ENCODE measurements at regions not wholly inside any gene's neighbourhood (a gene's known extent, or its start where the extent isn't known, plus 50 kb on each side); places are given as distances from the start of the nearest gene placed in this dataset.
A peak's percentile ranks its signal among the peaks of the same experiment; 100 is the strongest.
"Not testable (repeated sequence)": the region's sequence is repeated elsewhere in the genome, so short reads cannot be mapped to it uniquely, and the experiment has no call there.

DNA sequence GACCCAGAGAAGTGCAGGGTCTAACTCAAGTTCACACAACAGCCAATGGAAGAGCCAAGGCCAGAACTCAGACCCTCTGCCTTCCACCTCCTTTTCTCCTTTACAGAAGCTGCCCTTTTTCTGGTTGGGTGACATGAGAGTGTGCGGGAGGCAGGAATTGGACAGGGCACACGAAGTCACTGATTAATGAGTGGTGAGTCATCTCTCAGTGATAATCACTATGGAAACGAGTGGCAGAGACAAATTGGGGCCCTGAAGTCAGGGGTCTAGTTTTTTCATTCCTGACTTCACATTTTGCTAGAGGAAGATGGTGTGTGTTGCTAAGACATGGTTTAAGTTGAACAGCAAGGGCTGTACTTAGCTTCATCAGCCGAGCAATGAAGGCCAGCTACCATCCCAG lies 312.7 kb upstream of the CCL2 start:
- no peak for DNase-seq (ENCODE audit: low read depth in 2 of 2)

DNA sequence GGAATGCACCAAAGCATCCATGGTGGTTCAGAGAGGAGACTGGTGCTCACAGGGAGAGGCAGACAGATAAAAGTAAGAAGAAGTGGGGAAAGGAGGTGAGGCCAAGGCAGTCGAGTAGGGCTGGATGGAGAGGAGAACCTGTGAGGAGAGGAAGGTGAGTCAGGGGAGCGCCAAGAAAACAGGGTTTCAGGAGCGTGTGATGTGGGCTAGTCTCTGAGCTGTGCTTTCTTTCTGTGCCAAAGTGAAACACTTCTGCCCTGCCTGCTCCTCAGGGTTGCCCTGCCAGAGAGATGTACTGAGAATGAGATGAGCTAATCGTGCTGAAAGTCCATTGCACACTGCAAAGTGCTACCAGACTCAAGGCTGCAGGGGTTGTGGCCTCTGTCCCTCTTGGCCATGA lies 310.7 kb upstream of the CCL2 start:
- no peak for DNase-seq (ENCODE audit: low read depth in 2 of 2)

DNA sequence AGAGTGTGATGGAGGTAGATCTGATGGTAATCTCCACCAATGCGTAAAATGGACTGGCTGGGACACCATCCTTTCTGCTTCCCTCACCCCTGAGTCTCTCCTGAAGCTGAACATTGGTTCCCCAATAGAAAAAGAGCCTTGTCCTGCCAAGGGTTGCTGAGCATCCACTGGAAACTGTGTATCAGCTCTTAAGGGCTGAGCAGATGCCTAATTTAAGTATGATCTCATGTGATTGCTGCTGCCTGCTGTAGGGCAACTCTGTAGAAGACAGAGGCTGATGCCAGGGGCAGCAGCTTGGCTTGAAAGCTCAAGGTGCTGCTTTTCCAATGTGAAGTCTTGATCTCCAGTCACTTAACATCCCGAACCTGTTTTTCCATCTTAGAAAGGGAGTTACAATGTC lies 310.3 kb upstream of the CCL2 start:
- DNase-seq (ENCODE audit: low read depth in 2 of 2), result no peak

DNA sequence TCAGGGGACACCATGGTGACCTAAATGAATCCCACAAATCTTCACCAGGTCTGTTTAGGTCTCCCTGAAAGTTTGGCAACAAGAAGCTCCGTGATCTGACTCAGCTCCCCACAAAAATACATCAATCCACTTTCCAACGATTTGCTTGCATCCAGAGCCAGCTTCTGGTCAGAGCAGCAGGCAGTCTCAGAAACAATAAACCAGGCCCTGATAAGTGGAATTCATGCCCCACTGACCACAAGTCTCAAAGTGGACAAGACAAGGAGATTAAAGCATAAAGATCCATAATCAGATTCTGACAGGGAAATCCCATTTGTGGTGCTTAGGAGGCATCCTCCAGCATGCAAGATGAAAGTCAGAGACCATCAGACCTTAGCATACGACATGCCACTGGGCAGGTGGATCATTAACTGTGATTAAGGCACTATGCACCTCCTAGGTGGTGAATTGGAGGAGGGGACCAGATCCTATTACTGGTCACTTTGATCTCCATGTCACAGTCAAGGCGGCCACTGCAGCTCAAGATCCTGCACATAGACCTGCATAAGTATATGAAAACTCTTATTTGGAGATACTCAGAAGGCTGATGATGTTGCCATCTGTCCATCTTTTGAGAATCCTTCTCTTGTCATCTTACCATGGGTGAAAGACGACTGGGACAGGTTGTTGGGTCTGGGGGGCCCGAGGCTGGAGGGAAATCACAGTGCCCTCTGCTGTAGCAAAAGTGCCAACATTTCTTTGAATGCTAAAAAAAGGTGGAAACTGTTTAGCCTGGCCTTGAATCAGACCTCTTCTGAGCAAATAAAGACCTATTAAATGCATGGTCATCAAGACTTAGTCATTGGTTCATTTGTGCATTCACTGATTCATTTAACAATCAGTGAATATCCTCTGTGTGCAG lies 309.2 kb upstream of the CCL2 start:
- no peak for DNase-seq (ENCODE audit: low read depth in 2 of 2)

DNA sequence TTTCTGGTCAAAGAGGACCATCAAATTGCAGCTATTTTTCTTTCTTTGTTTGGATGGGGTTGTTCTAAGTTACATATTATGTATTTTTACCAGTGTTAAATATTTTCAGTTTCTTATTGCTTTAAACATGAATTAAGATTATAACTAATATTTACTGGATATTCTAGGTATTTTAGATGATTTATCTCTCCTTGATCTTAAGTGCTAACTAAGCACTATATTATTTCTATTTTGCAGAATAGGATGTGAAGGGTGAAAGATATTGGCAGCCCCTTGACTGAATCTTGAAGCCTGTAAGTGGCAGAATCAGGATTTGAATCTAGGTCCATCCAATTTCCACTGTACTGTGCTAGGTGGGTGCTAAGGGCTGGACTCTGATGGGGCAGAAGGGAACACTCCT lies 307.3 kb upstream of the CCL2 start:
- no peak for DNase-seq (ENCODE audit: low read depth in 2 of 2)

DNA sequence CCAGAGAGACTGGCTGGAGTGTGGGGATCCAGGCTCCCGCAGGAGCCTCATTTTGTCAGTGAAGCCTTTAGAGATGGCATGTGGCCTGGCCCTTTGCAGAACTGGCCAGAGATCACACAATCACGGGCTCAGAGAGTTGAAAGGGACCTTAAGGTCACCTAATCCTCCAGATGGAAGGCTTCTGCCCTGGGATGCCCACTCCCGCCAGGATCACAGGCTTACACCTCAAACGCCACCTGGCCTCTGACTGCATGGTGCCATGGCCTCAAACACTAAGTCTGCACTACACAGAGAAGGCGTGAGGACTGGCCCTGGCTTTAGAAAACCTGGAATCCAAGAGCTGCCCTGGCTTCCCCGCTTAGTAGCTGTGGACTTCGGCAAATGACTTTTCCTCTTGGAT lies 306.8 kb upstream of the CCL2 start:
- no peak for DNase-seq (ENCODE audit: low read depth in 2 of 2)

DNA sequence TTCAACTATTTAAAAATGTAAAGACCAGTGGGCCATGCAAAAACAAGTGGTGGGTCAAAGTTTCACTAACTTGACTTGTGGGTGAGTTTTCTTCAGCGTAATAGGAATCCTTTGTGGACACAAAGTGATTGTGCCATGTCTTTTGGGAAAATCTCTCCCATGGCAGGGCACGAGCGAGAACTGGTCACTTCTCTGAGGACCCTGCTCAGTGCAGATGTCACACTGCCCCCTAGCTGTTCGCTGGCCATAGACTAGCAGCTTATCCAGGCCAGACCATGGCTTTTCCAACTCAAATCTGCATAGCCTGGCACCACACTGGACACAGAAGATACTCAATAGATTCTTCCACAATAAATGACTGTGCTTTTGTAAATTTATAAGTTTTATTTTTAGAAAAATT lies 306.0 kb upstream of the CCL2 start:
- DNase-seq (ENCODE audit: low read depth in 2 of 2), result no peak

DNA sequence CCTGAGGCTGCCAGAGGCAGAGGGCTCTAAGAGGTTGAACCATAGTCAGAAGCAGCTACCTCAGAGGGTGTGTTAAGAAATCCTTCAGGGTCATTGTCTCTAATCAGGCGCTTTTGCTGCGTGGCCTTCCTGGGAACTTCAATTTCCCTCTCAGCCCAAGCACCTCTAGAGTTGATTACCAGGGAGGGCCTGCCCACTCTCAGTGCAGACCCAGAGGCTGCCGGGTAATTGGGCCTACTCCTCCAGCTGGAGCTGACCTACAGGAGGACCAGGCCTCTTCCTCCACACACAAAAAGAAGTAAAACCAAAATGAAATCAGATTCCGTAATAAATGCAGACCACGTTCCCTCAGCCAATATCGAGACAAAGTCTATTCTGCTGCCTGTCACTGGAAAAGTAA lies 305.0 kb upstream of the CCL2 start:
- DNase-seq (ENCODE audit: low read depth in 2 of 2), result no peak

DNA sequence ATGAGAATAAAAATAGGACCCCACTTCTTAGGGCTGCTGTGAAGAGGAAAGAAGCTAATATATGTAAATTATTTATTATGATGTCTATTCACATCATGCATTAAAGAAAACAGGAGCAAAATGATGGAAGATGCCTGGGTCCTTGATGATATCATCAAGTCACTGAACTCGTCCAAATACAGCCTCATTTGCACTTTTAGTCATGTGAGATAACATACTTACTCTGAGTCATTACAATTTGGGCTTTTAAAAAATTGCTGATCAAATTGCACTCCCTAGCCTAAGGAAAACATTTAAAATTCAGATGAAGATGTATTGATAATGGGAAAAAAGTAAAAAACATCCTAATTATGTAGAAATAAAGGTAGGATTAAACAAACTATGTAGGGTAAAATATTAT lies 302.7 kb upstream of the CCL2 start:
- DNase-seq (ENCODE audit: low read depth in 2 of 2), result no peak

DNA sequence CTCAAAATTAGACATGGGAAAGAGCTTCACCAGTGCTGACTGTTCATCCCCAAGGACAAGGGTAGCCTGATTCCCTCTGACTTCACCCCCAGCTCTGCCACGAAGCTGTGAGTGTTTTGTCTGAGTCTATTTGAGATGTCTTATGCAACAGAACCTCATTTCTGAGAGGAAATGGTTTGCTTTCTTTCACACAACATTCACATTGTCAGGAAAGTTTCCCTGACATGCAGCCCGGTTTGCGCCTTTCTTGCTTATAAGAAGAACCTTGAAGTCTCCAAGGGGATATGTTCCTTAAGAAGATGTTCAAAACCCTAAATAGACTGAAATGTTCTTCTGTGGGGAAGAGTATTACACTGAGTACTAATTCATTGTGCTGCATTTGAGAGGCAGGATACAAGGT lies 300.5 kb upstream of the CCL2 start:
- DNase-seq (ENCODE audit: low read depth in 2 of 2), result no peak

DNA sequence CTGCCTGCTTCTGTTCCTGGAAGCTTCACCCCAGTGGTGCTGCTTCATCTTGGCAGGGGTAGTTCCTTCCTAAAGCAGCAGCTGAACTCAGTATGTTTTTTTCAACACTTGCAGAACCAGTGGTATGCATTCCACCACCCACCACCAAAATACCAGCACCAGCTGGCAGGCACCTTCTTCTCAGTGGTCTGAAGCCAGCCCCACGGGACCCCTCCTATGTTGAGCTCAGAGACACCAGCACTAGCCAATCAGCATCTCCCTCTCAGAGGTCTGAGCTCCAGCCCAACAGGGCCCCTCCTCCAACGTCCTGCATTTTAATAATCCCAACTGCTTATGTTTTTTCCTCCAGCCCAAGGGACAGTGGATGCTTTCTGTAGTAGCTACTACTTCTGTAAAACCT lies 299.6 kb upstream of the CCL2 start:
- no peak for DNase-seq (ENCODE audit: low read depth in 2 of 2)

DNA sequence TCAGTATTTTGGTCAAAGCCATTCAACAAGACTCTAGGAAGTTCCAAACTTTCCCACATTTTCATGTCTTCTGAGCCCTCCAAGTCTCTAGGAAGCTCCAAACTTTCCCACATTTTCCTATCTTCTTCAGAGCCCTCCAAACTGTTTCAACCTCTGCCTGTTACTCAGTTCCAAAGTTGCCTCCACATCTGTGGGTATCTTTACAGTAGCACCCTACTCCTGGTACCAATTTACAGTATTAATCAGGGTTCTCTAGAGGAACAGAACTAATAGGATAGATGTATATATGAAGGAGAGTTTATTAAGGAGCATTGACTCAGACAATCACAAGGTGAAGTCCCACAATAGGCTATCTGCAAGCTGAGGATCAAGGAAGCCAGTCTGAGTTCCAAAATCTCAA lies 296.0 kb upstream of the CCL2 start:
- DNase-seq (ENCODE audit: low read depth in 2 of 2), result not testable (repeated sequence)

DNA sequence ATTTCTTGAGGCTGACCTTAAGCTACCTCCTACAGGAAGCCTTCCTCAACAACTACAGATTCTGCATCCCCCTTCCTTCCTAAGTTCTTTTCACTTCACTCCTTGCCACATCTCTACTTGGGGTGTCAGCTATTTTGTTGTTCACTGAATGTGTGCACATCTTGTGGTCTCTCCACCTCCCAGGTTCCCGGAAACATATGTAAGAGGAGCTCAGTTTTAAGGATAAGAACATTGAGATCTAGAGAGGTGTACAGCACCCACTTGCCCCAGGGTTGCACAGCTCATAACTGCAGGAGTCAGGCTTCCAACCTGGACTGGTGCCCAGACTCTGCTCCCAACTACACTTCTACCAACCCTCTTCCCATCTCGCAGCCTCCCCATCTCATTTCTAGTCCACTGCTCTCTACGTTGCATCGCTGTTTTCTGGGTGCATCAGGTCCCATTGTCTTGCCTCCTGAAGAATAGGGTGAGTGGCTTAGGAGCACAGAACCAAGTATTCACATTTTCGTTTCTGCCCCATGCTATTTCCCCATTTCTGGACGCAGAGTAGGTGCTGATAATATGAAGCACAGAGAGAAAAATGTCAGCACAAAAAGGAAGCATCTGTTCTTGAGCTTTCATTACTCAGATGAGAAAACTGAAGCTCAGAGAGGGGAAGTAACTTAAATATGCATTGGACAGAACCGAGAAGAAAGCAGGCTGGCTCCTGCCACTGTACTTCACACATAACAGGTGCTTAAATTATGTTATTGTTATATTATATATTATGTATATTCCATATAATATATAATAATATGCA lies 292.0 kb upstream of the CCL2 start:
- no peak for DNase-seq (ENCODE audit: low read depth in 2 of 2)

DNA sequence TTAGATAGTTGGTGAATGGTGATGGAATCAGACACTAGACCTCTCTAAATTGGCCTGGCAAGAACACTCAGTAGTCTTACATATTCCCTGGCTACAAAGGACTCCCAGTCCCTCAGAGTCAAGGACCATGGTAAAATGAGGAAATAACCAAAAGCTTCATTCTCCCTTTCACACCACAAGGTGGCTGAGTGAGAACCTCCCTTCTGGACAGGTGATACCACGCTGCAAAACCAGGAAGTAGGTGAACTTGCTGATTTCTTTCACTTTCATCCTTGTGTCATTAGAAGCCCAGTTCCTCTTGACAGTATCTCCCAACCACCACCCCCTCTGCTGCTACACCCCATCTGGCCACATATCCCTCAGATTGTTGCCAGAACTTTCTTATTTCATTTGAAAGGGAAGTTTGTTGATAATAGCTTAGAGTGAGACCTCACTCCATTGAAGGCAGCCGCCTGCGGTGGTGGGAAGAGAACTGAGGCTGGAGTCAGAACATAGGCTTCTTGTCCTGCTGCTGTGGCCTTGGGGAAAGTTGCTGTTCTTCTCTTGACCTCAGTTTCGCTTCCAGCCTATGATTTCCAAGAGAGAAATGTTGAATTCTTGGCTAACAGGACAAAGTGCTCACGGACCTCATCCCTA lies 290.6 kb upstream of the CCL2 start:
- no peak for DNase-seq (ENCODE audit: low read depth in 2 of 2)

DNA sequence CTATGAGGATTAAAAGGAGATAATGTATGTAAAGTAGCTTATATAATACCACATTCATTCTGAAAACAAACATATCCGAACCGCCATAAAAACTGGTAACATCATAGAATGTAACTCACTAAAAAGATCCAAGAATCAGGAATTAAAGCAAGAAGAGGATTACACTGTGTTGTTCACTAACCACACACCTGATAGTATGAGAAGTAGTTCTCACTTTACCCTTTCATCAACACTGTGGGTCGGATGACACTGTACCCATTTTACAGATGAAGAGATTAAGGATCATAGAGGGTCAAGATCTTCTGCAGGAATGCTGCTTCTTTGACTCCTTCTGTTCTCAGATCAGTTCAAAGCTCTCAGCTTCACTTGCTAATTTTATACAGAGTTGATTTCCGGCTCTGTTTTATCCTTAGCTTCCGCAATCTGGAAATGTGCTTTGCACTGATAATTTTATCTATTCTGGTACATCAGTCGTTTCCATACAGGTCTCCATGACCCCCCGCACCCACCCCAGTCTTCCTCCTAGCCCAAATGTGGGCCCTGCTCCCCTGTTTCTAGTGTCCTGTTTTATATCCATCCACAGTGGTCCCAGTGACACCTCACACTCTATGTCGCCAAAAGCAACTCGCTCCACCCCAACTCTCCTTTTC lies 288.6 kb upstream of the CCL2 start:
- DNase-seq (ENCODE audit: low read depth in 2 of 2), result no peak

DNA sequence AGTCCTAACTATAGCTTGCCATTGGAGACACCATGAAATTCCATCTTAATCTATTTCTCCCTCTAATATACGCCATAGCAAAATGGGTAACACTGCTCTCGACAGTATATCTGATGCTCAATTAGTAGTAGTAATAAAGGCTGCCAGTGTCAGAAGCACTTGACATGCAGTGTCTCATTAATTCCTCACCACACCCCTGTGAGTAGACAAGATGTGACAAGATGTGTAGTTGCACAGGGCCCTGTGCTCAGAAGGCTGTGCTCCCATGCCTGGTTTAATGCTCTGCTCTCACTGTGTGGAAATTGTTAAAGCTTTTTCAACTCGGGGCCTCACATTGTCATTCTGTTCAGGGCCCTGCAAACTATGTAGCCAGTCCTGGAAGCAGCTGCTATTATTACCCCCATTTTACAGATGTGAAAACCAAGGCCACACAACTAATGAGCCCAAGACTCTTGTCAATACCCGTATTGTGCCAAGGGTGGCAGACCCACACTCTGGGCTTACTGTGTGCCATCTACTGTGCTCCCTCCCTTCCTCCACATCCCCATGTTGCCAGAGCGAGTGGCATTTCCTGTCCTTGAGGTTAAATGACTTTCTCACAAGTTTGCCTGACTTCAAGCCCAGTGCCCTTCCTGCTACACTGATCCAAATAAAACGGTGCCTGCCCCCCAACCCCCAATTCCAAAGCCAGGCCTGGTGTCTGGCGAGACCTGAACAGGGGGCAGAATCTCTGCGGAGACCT lies 287.3 kb upstream of the CCL2 start:
- no peak for DNase-seq (ENCODE audit: low read depth in 2 of 2)

DNA sequence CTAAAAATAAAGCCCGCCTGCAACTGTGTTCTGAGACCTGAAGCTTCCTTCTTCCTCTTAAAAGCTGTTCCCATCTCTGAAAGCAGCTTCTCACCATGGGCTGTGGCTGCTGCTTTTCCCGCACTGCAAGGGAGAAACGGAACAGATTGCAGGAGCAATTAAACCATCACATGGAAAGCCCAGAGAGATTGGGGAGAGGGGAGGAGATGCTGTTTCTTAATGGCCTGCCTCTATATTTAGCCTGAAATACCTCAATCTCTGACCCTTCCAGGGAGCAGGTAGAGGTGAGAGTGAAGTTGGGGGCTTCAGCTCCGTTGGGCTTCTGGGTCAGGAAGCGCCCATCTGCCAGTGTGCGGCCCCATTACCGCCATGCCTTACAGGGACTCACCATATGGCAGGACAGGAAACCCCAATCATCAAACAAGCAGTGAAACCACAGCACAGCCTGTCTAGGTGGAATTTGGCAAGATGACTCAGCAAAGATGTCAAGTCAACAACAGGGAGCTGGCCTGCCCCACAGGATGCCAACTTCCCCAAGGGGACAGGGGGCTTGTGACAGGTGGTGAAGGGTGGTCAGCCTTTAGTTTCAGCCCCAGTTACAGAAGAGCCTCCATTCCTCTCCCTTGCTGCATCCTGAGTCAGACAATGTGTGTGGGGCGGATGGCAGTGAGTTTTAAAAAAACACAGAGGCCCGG lies 286.6 kb upstream of the CCL2 start:
- peak; percentile 4 to 8 for DNase-seq (ENCODE audit: low read depth in 2 of 2)

DNA sequence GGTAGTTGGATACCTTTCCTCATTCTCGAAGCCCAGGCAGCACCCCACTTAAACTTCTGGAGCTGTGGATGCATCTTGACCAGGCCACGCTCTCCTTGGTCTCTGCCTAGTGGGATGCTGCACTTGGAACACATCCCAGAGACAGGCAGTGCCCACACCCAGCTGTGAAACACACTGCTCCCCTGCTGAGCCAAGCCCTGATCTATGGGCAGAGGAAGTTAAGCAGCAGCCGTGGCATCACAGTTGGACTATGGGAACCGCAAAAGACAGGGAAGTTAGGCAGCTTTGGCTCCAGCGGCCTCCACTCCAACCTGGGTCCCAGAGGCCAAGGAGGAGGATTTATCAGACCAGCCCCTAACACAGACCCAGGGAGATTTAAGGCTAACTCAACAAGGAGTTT lies 284.8 kb upstream of the CCL2 start:
- DNase-seq (ENCODE audit: low read depth in 2 of 2), result no peak

DNA sequence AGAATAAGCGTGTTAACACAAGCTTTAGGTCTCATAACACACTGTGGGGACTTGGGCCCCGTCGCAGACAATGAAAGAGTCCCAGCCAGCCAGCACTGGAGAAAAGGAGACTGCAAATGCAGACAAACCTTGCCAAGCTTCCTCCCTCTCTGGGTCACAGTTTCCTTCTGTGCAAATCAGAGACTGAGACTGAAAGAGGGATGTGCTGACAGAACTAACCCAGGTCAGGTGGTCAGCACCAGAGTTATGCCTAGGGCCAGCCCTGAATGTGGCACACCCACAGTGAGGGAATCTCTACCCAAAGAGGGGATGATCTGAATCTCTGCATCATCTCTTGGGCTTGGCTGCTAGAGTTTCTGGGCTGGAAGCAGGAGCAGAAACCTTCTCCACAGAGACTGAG lies 282.3 kb upstream of the CCL2 start:
- no peak for DNase-seq (ENCODE audit: low read depth in 2 of 2)

DNA sequence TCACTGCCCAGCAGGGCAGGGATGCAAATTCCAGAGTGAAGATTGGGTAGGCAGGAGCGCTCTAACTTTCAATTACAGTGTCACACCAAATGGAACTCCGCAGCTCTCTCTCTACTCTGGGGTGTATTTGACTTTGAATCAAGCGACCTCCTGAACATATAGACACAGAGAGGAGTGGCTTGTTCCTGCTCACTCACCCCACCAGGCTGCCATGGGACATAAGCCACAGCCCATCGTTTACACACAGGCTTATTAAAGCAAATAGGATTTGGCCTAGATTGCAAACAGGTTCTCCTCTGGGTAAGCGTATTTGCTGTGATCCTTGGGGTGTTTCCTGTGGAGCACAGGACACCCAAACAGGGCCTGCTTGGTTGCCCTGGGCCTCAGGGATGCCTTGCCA lies 281.6 kb upstream of the CCL2 start:
- no peak for DNase-seq (ENCODE audit: low read depth in 2 of 2)

DNA sequence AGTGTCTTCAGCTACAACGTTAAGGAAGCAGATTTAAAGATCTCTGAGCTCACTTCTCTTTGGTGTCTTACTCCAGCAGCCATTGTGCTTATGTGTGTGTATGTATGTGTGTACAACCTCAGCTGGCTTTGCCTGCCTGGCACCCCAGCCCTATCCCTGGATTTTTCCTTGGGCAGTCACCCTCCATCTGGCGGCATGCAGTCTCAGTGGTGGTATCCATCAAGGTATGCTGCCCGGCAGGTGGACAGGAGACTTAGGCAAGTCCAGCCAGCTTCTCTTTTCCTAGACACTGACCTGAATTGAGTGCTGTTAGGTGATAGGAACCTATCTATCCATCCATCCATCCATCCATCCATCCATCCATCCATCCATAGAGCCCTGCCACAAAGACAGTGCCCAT lies 280.8 kb upstream of the CCL2 start:
- DNase-seq (ENCODE audit: low read depth in 2 of 2), result no peak
